Stimulated activated CD4-positive, alpha-beta T cell treated with anti-CD3 and anti-CD28 coated beads, Interleukin-4, amount 100 ng/mL, for 1 hour (primary cell): ENCODE measurements at regions not wholly inside any gene's neighbourhood (a gene's known extent, or its start where the extent isn't known, plus 50 kb on each side); places are given as distances from the start of the nearest gene placed in this dataset.
"Not testable (repeated sequence)": the region's sequence is repeated elsewhere in the genome, so short reads cannot be mapped to it uniquely, and the experiment has no call there.

Source experiments
- DNase-seq: peaks from one replicate; pipeline ENCODE4 v3.0.0-alpha.2; 2020

DNA sequence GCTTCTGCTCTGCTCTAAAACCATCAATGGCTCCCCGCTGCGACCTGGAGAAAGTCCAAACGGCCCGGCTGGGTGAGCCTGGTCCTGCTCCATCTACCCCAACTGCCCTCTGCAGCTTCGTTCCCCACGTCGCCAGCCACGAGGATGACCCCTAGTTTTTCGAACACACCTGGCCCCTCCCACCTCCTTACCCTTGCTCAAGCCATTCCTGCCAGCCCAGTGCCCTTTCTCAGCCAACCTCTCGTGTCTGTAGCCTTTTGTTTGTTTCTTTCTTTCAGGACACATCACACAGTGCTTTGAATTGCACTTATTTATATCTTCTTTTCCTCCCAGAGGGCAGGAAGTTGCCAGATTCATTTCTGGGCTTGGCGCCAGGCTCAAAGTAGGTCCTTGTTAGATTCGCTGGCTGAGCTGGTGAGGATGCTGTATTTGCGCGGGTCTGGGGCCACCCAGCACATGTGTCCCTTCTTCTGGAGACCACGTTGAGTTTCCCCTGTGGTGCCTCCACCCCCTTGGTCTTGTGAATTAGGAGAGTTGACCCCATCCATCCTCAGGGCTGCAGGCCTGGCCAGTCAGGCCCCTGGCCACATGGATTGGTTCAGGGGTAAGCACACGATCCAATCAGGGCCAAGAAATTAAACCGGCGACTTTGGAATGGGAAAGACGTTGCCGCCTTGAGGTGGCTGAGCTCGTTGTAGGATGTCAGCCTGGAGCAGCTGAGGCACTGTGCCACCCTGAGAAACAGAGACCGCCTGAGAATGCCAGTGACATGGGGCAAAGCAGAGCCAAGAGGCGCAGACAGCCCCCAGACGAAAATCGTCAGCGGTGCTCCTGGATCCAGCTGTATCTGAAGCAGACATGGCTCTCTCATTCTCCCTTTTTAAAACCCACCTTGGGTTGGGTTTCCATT, 156.0 kb downstream of the CEBPB start:
- DNase-seq, result no peak

DNA sequence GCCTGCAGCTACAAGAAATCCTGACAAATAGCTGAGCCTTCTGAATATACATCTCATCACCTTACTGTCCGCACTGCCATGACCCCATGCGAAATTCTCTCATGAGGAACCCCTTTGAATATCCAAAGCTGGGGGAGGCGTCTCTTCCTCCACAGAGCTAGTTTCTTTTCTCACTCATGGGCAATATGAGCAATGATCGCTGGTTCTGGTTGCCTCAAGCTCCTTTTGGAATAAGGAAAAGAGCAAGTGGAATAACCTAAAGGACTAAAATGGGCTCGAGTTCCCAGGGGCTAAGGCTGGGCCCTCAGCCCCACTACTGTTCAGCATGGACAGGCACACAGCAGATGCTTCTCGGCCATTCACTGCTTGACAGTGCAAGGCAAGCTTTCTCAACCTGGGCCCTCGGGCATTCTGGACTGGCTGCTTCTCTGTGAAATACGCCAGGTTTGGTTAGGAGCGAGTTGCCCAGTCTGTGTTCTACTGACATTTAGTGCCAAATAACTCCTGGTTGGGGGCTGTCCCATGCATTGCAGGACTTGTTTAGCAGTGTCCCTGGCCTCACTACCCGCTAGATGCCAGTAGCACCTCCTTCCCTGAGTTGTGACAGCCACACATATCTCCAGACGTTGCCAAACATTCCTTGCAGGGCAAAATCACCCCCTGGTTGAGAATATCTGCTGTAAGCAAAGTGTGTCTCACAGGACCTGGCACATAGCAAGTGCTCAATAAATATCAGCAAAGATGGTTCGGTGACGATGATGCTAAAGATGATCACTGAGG, 156.8 kb downstream of the CEBPB start:
- DNase-seq, result no peak

DNA sequence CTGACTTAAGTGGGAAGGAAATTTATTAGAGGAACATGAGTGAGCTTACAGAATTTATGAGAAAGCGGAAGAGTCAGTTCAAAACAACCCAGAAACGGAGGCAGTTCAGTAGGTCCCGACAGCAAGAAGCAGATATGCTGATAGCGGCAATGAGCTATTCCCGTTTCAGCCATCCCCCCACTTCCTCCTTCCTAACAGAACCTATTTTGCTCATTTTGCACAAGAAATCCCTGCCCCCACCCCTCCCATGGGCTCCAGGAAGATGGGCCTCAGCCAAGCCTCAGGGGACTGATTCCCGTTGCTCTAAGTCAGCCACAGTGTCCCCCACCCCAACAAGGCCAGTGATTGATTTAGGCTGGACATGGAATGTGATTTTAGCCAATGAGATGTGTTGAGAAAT, 157.5 kb downstream of the CEBPB start:
- DNase-seq, result no peak

DNA sequence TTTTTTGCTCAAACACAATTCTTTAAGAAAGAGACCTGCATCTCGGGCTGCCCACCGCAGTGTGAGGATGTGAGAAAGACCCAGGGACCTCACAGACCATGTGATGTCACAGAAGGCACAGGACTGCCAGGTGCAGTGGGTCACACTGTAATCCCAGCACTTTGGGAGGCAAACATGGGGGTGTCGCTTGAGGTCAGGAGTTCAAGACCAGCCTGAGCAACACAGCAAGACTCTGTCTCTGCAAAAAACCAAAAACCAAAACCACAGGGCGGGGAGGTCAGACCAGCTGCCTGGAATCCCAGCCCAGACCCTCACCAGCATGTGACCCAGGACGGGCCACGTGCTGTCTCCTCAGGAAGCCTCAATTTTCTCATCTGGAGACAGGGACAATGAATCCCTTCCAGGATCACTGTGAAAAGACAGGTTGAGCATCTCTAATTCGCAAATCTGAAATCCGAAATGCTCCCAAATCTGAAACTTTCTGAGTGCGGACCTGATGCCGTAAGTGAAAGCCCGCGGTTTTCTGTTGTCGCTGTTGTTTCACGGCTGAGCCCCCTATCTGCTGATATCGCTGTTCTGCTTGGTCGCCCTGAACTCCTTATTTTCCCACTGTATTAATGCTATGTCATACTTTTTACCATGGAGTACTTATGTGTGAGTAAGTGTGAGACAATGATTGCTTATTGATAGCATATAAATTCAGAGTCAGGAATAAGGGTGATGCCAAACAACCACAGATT, 159.5 kb upstream of the PTPN1 start:
- DNase-seq, result no peak

DNA sequence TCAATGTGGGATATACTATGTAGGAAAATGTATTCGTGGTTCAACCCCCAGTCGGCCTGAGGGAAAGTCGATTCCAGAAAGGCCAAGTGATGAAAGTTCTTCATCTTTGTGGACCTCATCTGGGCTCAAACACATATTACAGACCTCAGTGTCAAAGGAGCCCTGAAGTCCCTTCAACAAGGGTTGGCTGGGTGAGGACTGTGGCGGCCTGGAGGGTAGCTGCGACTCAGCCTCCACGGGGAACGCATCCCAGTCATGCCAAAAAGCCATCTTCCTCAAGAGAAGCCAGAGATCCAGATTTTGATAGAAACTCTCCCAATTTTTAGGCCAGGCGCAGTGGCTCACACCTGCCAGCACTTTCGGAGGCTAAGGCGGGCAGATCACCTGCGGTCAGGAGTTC, 158.6 kb upstream of the PTPN1 start:
- DNase-seq, result no peak

DNA sequence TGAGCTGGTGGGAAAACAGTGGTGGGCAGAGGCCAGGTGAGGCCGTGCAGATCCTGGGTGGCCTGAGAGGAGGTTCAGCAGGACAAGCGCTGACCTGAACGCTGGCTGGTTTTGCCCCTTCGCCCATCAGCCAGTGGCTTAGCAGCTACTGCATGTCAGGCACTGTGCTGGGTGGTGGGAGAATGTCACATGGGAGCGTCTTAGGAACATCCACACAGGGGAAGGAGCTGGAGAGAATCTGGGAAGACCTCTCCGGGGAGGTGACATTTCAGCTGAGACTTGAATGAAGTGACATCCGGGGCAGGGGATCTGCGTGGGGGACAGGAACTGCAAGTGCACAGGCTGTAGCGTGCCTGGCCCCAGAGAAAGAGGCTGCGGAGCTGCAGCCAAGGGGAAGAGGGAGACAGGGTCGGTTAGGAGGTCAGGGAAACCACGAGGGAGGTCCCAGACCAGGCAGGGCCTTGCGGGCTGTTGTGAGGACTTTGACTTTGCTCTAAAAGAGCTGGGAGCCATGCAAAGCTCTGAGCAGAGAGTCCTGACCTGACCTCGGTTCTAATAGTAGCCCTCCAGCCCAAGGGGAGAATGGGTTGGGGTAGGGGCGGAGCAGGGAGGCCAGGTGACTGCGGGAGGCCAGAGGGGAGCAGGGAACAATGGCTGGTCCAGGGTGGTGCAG, 156.8 kb upstream of the PTPN1 start:
- DNase-seq, result no peak

DNA sequence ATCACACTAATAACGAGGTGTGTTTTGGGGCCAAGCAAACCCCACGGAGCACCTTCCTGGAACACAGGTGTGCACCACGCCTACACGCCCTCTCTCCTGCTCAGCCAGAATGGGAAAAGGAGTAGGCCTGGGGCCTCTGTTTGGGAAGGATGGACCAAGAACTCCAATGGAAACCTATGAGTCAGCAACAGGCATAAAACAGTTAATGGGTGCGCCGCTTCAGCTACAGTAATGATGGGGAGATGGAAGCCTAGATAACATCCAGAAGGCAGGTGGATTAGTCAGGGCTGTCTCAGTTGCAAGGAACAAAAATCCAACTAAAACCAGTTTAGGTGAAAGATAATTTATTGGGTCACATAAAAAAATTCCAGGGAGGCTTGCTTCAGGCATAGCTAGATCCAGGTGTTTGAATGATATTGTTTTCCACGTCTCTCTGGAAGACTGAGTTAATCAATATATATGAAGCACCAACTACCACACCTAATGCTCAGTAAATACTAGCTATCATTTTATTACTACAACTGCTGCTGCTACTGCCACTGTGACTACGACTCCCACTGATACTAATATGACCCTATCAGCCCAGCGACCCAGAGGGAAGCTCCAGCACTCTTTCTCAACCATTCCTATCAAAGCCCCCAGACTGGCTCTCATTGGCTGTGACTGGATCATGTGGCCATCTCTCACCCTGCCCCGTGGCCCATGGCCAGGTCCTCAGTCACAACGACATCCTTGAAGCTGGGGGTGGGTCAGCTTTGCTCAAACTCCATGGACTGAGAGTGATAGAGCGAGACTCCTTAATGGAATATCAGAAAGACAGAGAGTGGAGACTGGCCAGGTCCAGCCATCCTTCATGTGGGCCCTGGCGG, 155.2 kb upstream of the PTPN1 start:
- DNase-seq, result no peak

DNA sequence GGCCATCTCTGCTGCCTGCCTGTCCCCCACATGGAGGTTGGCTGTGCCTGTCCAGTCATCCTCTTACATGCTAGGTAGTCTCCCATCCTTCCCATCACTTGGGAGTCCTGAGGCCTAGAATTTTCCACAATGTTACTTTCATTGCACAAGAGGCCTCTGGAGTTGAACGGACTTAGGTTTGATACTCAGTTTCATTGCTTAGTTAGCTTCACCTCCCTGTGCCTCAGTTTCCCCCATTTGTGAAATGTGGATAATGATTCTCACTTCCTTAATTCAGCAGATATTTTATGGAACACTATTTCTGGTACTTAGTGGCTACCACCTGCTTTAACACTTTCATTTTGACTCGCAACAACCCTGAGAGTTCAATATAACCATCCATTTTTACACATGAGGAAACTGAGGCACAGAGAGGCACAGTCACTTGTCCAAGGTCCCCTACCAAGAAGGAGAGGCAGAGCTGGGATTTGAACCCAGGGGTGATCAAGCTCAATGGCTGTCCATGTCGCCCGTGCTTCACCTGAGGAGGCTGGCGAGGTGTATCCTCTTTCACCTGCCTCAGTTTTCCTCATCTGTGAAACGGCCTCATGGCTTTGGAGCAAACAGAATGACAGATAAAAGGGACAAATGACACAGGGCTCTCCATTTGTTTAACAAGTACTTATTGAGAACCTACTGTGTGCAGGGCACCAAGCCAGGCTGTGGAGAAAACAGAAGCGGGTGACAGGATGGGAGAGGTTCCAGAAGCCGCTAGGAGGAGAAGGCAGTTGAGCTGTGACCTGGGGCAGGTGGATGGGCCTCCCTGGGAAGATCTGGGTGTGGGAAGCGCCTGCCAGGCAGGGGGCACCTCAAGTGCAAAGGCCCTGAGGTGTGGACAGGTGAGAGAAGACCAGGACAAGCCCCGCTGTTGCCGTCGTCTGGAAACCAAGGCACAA, 154.3 kb upstream of the PTPN1 start:
- DNase-seq, result no peak

DNA sequence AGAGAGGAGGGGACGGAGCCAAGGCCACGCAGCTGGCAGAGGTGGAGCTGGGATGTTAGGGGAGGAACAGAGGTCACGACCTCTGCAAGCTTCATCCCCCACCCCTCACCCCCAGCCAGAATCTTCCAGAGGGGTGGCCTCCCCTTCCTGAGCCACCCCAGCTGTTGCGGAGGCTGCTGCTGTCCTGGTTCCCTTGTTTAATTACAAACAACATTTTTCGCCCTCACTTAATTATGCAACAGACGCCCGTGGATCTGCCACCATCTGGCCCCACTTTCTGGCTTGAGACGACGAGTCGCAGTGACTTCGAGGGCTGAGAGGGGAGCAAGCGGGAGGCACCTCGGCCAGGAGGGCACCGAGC, 153.7 kb upstream of the PTPN1 start:
- no peak for DNase-seq

DNA sequence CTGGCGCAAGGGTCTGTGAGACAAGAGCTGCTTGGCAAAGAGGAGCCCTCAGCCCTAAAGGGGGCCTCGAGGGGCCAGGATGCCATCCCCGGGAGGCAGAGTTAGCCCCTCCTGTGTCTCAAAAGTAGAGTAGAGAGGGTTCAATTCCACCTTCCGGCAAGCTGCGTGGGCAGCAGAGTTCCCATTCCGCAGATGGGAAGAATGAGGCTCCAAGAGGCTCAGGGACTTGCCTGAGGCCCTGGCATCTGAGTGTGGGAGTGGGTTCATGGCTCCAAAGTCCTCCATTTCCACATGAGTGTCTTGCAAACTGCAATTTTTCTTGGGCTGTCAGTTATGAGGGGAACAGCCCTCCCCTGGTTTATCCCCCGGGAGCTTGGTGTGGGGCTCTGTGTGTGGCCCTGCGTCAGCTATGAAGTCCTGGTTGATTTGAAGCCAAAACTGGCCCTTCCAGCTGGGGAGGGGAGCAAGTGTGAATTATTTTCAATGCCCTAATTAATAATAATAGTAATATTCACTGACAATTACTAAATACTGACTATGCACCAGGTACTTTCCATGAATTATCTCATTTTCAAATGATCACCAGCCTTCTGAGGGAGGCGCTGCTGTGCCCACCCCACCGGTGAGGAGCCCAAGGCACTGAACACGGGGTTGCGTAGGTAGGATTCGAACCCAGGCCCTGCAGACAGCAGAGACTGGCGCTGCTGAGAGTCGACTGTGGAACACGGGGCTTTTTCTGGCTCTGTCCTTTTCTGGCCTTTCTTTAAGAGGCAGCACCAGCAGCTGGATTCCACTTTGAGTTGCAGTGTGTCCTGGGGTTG, 153.0 kb upstream of the PTPN1 start:
- no peak for DNase-seq

DNA sequence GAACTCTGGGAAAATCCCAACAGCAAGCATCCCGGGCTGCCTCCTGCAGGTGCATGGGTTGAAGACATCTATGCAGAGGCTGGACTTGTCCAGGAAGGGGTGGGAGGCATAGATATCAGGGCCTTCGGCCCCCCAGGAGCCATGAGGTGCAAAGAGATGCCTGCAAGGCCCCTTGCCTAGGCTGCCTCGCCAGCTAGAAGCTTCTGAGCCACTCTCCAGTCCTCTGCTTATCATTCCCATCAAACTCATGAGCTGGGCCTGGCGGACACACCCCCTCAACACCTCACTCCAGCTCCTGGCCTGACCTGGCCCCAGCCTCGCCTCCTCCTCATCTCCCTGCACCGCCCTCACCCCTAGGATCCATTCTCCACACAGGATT, 152.4 kb upstream of the PTPN1 start:
- DNase-seq, result no peak

DNA sequence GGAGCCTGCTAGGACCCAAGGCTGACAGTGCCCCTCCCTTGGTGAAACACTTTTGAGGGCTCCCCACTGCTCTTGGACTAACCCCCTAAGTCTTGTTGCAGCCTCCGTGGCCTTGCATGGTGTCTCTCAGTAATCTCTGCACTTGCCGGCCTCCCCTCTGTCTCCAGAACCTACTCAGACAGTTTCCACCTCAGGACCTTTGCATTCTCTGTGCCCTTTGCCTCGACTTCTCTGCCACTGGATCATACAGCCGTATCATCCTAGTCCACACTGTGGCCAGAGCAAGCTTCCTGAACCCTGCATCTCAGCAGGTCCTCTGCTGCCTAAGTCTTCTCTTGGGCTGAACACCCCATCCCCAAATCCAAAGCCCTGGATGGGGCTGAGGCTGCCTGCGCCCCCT, 152.0 kb upstream of the PTPN1 start:
- no peak for DNase-seq

DNA sequence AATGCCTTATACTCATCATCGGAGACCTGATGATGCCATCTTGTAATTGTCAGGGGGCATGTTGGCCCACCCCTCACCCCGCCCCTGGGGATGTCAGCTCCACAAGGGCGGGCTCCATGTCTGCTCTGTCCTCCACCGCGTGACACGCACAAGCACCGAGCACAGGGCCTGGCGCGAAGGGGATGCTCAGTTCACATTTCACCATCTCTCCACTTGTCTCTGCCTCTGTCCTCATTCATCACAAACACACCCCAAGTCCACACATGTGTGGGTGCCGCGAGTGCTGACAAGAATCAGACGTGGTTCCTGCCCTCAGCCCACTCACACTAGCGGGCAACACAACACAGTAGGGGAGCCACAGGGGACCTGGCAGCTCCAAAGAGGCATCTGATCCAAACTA, 151.2 kb upstream of the PTPN1 start:
- DNase-seq, result no peak

DNA sequence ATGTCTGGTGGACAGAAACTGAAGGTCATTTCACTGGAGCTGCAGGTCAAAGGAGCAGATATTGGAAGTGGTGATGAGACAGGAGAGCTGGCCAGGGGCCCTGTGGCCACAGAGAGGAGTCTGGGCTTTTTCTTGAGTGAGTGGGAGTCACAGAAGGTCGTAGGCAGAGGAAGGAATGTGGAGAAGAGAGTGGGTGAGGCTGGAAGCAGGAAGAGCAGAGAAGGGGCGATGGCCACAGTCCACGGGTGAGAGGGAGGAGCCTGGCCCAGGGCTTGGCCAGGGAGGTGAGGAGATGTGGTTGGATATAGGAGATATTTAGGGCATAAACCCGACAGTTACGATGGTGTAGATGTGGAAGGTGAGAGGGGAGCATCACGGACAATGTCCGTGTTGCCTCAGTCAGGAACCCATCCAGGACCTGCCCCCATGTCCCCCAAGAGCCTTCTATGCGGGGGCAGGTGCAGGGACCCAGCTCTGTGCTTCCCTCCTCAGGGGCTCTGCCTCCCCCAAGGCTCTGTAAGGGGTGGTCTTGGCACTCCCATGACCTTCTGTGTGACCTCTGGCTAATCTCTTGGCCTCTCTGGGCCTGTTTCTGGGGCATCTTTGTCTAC, 150.5 kb upstream of the PTPN1 start:
- no peak for DNase-seq

DNA sequence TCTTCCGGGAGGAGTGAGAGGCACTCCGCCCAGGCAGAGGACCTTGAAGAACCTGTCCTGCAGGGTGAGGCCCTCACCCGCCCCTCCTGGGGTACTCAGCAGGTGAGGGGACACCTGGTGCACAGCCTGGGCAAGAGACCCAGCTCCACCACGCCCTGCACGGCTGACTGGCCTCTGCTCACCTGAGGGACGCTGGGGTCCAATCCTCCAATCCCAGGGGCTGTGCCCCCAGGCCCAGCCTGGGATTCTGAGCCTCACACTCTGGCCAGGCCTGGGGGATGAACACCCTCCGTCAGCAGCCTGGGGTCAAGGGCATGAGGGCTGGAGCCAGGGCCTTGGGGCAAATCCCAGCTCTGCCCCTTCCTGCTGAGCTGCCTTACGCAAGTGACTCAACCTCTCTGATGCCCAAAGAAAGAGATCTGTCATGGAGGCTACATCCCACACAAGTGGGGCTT, 149.9 kb upstream of the PTPN1 start:
- no peak for DNase-seq

DNA sequence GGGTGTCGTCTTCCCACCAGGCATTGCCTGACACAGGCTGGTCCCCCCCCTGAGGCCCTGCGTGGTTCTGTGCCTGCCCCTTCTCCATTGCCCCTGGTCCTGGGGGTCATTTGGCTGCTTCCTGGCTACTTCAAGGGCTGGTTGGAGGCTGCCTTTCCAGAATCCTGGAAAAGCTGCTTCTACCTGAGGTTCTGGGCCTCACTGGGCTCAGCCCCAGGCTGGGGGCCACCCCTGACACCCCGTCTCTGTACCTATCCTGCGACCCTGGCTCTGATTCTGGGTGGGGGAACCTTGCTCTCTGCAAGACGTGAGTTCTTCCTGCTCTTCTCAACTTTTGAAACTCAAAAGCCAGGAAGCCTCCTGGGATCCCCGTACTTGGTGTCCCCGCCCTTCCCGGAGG, 149.3 kb upstream of the PTPN1 start:
- no peak for DNase-seq

DNA sequence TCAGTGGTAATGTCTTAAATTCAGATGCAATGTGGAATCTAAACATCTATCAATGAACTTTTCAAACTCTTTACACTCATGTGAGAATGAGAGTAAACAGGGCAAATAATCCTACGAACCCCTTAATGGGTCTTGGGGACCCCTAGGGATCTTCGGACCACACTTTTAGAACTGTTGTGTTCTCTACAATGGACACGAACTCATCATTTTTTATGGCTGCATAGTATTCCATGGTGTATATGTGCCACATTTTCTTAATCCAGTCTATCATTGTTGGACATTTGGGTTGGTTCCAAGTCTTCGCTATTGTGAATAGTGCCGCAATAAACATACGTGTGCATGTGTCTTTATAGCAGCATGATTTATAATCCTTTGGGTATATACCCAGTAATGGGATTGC, 148.0 kb upstream of the PTPN1 start:
- not testable (repeated sequence) for DNase-seq

DNA sequence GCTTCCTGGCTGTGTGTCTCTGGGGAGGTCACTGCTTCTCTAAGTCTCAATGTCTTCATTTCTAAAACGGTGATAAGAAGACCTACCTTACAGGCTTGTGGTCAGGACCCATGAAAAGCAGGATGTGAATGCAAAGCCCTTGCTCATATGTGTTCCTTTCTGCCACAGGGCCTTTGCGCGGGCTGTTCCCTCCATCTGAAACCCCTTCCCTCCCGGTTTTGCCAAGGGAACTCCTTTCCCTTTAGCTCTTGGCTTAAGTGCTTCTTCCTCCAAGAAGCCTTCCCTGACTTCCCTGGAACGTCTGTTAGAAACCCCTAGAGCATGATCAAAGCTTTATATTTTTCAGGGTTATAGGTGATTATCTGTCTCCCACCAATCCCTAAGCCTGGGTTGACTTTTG, 147.2 kb upstream of the PTPN1 start:
- DNase-seq, result no peak

DNA sequence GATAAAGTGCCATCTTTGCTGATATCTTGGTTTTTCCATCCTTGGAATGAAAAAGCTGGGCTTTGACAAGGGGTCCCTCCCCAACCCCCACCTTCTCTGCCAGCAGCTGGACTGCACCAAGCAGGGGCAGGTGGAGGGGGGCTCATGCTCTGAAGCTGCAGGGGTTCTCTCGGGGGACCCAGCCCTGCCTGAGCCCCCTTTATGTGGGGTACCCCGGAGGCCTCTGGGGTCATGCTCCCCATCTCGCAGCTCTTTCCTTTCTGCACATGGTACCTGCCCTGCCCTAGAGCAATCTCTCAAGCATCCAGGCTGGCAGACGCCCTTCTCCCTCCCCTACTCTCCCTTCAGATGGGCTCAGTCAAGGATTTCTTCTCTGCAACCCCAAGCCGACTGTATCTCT, 146.7 kb upstream of the PTPN1 start:
- no peak for DNase-seq

DNA sequence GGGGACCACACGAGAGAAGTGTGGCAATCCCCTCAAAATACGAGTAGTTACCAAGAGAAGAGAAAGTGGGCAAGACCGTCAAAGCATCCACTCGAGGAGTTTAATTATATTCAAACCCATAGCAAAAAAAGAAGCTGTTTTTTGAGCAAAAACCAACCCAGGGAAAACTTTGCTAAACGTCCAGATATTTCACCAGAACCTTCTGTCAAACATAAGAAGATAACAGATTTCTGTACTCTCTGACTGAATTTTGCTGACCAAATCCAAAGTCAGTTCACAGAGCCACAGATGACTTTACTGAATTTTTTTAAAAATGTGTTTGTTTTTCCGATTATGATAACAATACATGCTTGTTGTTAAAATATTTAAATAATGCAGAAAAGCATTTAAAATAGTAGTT, 145.6 kb upstream of the PTPN1 start:
- DNase-seq, result no peak
